ENCODE measurements at regions not wholly inside any gene's neighbourhood (a gene's known extent, or its start where the extent isn't known, plus 50 kb on each side); places are given as distances from the start of the nearest gene placed in this dataset.

DNA sequence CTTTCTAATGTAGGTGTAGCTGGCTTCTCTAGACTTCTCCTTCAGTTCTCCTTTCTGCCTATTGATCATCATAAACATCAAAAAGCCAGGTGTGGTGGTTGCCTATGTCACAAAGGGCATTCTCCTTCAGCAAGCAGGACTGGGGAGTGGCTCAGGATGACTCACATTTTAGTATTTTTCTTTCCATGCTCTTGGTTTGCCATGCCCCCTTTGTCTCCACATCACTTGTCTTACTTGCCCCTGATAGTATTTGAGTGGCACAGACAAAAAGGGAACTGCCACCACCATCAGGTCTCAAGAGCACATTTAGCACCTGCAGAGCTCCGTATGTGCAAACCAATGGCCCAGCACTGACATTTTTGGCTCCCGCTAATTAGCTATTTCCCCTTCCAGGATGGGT, 698.8 kb downstream of the DHX35 start:
- no peaks in the 10 kb centered on the region for H3K4me1 ChIP-seq
- peaks cover 0 to 5% (median 0%) of the 10 kb centered on the region in 11 donors for H3K9me3 ChIP-seq
- intact Hi-C loops (cut with DNase I), result no loop called here
- TF ChIP-seq, protein P1, sequence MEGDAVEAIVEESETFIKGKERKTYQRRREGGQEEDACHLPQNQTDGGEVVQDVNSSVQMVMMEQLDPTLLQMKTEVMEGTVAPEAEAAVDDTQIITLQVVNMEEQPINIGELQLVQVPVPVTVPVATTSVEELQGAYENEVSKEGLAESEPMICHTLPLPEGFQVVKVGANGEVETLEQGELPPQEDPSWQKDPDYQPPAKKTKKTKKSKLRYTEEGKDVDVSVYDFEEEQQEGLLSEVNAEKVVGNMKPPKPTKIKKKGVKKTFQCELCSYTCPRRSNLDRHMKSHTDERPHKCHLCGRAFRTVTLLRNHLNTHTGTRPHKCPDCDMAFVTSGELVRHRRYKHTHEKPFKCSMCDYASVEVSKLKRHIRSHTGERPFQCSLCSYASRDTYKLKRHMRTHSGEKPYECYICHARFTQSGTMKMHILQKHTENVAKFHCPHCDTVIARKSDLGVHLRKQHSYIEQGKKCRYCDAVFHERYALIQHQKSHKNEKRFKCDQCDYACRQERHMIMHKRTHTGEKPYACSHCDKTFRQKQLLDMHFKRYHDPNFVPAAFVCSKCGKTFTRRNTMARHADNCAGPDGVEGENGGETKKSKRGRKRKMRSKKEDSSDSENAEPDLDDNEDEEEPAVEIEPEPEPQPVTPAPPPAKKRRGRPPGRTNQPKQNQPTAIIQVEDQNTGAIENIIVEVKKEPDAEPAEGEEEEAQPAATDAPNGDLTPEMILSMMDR (IDR thresholded peaks at IDR 0.05), result no peak
- H3K27ac ChIP-seq, result no peak overlapping the region
- peaks cover 0 to 34% (median 0%) of the 10 kb centered on the region in 7 donors for H3K27me3 ChIP-seq
- DNase-seq (no peak), ATAC-seq (no peak)
- WGBS, 2 donors, result 95 to 97% methylated on average over 2 of the region's 2 CpGs
- no peaks in the 10 kb centered on the region for H3K36me3 ChIP-seq
- no peak overlapping the region for H3K4me3 ChIP-seq

DNA sequence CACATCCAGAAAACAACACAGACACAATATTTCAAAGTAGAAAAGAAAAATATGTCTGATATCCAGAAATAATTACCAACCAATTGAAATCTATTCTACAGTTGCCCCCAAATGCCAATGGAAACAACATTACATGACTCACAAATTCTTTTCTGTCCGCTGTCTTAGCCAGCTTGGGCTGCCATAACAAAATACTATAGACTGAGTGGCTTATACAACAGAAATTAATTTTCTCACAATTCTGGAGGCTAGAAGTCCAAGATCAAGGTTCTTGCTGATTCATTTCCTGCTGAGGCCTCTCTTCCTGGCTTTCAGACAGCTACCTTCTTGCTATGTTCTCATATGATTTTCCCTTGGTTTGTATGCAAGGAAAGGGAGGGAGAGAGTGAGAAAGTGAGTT, 698.1 kb downstream of the DHX35 start:
- TF ChIP-seq, protein P1 (IDR thresholded peaks at IDR 0.05), result no peak
- H3K36me3 ChIP-seq, result no peaks in the 10 kb centered on the region
- 97 to 98% methylated on average over 1 of the region's 1 CpG for WGBS, 2 donors
- no peak overlapping the region for H3K27ac ChIP-seq
- ATAC-seq (no peak), DNase-seq (no peak)
- intact Hi-C loops (cut with DNase I), result no loop called here
- peaks cover 0 to 29% (median 0%) of the 10 kb centered on the region in 7 donors for H3K27me3 ChIP-seq
- H3K9me3 ChIP-seq, result peaks cover 0 to 5% (median 0%) of the 10 kb centered on the region in 11 donors
- no peaks in the 10 kb centered on the region for H3K4me1 ChIP-seq
- H3K4me3 ChIP-seq, result no peak overlapping the region

DNA sequence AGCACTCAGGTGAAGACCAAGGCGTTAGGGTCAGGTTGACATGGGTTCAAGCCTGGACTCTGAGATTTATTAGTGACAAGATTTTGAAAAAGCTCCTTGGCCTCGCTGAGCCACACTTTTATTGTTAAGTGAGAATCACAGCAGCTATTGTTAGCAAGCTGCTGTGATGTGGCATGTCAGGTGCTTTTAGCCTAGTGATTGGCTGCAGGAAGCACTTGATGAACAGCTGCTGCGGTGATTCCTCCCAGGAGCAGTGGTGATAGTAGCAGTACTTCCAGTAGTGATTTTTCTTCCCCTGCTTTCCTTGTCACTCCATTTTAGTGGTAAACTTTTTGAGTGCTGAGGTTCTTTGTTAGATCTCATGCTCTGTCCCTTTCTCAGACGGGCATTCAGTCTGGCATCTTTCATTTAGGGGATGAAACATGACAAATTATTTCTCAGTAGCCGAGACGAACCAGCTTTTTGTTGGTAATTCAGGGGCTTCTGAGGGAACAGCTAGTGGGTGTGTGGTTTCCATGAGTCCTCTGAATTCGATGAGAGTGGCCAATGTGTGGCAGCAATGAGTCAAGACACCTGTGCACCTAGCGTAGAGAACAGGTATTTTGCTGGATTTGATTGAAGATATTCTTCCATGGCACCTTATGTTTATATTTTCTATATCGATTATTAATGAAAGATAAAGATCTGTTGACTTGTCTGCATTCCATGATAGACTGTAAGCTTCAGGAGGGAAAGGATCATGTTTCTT, 696.7 kb downstream of the DHX35 start:
- peaks cover 0 to 19% (median 0%) of the 10 kb centered on the region in 7 donors for H3K27me3 ChIP-seq
- H3K27ac ChIP-seq, result no peak overlapping the region
- intact Hi-C loops (cut with DNase I), result no loop called here
- H3K36me3 ChIP-seq, result no peaks in the 10 kb centered on the region
- H3K9me3 ChIP-seq, result peaks cover 0 to 5% (median 0%) of the 10 kb centered on the region in 11 donors
- 81 to 83% methylated on average over 9 of the region's 9 CpGs for WGBS, 2 donors
- H3K4me1 ChIP-seq, result no peaks in the 10 kb centered on the region
- no peak for ATAC-seq
- DNase-seq, result no peak
- TF ChIP-seq, protein P1 (IDR thresholded peaks at IDR 0.05), result no peak
- H3K4me3 ChIP-seq, result no peak overlapping the region

DNA sequence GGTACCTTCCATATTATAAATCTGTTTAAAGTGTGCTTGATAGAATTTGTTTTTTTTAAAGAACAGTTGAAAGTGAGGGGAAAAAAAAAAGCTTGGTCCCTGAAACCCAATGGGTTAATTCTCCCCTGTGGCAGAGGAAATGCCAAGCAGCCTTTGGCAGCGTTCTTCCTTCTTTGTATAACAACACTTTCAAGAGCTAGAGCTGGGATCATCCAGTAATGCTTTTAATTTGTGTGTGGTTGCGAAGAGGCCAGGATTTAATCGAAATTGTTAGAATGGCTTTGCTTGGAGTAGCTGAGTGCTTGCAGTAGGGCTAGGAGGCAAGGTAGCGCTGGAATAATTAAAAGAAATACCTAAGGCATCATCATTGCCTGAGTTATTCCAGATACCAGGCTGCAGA, 692.0 kb downstream of the DHX35 start:
- TF ChIP-seq, protein P1 (IDR thresholded peaks at IDR 0.05), result no peak
- H3K4me3 ChIP-seq, result no peak overlapping the region
- H3K9me3 ChIP-seq, result no peaks in the 10 kb centered on the region
- H3K4me1 ChIP-seq, result no peaks in the 10 kb centered on the region
- no peak for DNase-seq
- no peak overlapping the region for H3K27ac ChIP-seq
- no peak for ATAC-seq
- peaks cover 0 to 28% (median 7%) of the 10 kb centered on the region in 7 donors for H3K27me3 ChIP-seq
- no peaks in the 10 kb centered on the region for H3K36me3 ChIP-seq
- WGBS, 2 donors, result 77 to 78% methylated on average over 4 of the region's 4 CpGs
- intact Hi-C loops (cut with DNase I), result no loop called here
